ENCODE measurements at regions not wholly inside any gene's neighbourhood (a gene's known extent, or its start where the extent isn't known, plus 50 kb on each side); places are given as distances from the start of the nearest gene placed in this dataset.

DNA sequence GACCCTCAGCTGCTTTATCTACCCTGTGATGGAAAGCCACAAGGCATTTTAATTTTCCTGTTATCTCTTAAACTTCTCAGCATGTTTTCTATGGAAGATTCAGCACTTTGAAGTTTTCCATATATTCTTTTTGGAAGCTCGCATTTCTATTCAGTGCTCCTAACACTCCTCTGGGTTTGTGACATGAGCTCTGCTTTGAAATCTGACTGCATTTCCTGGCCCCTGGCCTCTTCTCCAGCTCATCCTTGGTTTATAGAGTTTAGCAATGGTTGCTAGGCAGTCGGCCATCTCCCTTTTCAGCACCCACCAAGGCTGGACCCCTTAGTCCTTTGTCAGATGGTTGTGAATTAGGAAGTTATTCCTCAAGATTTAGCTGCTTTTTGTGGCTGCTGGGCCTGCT, 150.6 kb downstream of the KCNA5 start:
- no peak for DNase-seq (ENCODE audit: extremely low read depth in 1 of 2, low read depth in 1 of 2)

GRCh38 chr12:5195244-5195643, 151.6 kb downstream of the KCNA5 start:
- DNase-seq (ENCODE audit: extremely low read depth in 1 of 2, low read depth in 1 of 2), result no peak

- DNase-seq (ENCODE audit: extremely low read depth in 1 of 2, low read depth in 1 of 2), result no peak
These were observed 152.0 kb downstream of the KCNA5 start for GRCh38 chr12:5195691-5196090.

- no peak for DNase-seq (ENCODE audit: extremely low read depth in 1 of 2, low read depth in 1 of 2)
These were observed 153.5 kb downstream of the KCNA5 start for GRCh38 chr12:5197131-5197530.

GRCh38 chr12:5197656-5198055, 154.0 kb downstream of the KCNA5 start:
- no peak for DNase-seq (ENCODE audit: extremely low read depth in 1 of 2, low read depth in 1 of 2)

- DNase-seq (ENCODE audit: extremely low read depth in 1 of 2, low read depth in 1 of 2), result peak; percentile 10
These were observed 156.8 kb downstream of the KCNA5 start for GRCh38 chr12:5200278-5201087.

- no peak for DNase-seq (ENCODE audit: extremely low read depth in 1 of 2, low read depth in 1 of 2)
These were observed 158.0 kb downstream of the KCNA5 start for GRCh38 chr12:5201554-5202218.

DNA sequence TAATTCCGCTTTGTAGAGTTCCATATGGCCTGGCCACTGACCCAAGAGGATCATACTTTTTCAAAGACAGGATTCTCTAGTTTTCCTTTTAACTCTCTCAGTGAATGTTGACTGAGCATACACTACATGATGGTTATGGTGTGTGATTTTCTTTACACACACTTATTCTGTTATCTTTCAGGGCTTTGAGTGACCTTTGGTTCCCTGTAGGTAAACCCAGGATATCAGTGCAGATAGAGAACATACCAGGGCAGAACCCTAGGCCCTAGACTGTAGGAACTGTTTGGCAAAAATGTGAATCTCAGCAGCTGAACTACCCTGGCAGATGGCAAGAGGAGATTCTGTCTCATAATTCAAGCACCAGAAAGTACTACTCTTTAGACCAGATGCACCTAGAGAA, 159.6 kb downstream of the KCNA5 start:
- DNase-seq (ENCODE audit: extremely low read depth in 1 of 2, low read depth in 1 of 2), result no peak

GRCh38 chr12:5203720-5204119, 160.0 kb downstream of the KCNA5 start:
- DNase-seq (ENCODE audit: extremely low read depth in 1 of 2, low read depth in 1 of 2), result no peak

DNA sequence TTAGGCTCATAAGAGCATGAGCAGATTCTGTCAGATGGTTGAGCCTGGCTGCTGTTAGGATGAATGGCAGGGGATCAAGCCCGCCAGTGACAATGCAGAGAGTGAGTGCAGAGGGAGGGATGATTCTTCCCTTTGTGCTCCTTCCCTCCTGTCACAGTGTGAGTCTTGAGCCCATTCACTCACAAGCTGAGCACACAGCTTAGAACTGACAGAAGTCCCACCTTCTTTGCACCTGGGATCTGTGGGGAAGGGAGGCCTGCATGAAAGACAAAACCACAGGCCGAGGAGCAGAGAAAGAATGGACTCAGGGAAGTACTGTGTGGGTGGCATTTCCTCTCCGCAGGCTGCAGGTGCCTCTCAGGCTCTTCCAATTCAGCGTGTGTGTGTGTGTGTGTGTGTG, 160.6 kb downstream of the KCNA5 start:
- DNase-seq (ENCODE audit: extremely low read depth in 1 of 2, low read depth in 1 of 2), result no peak

GRCh38 chr12:5204831-5205230, 161.2 kb downstream of the KCNA5 start:
- DNase-seq (ENCODE audit: extremely low read depth in 1 of 2, low read depth in 1 of 2), result no peak

GRCh38 chr12:5206401-5207175, 162.9 kb downstream of the KCNA5 start:
- no peak for DNase-seq (ENCODE audit: extremely low read depth in 1 of 2, low read depth in 1 of 2)

- no peak for DNase-seq (ENCODE audit: extremely low read depth in 1 of 2, low read depth in 1 of 2)
These were observed 166.7 kb downstream of the KCNA5 start for GRCh38 chr12:5210179-5210922.

GRCh38 chr12:5210923-5211290, 167.2 kb downstream of the KCNA5 start:
- no peak for DNase-seq (ENCODE audit: extremely low read depth in 1 of 2, low read depth in 1 of 2)

- DNase-seq (ENCODE audit: extremely low read depth in 1 of 2, low read depth in 1 of 2), result no peak
These were observed 169.7 kb downstream of the KCNA5 start for GRCh38 chr12:5213336-5213735.

DNA sequence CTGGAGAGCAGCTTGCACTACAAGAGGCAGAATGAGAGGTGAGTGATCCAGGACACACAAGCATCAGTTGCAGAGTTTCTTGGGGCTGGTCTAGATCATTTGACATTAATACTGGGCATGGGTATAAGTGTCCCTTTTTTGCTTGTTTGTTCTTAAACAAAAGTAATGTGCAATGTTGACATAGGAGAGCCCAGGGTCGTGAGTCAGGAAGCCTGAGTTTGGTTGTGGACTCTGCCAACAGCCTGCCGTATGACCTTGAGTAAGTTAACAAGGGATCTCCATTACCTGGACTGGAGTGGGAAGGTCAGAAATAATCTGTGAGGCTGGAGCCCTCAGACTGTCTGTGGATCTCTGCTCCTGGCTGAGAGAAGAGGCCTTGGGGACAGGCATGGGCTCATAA, 170.3 kb downstream of the KCNA5 start:
- no peak for DNase-seq (ENCODE audit: extremely low read depth in 1 of 2, low read depth in 1 of 2)

DNA sequence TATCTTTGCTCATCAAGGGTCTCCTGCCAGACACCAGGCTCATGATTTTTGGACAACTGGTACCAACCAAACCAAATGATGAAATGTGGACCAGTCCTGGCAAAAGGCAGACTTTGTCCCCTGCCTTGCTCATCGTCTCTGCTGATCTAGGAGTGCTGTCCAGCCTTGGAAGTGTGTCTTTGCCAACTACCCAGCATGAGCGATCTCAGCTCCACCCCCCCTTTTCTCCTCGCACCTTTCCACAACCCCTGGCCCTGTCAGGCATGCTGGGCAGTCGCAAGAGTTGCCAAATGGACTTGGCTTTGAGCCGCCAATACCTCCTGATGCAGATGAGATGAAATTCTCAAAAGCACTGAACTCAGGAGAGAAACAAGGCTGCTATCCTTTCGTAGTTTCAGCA, 174.3 kb downstream of the KCNA5 start:
- DNase-seq (ENCODE audit: extremely low read depth in 1 of 2, low read depth in 1 of 2), result no peak

GRCh38 chr12:5220099-5220498, 176.4 kb downstream of the KCNA5 start:
- no peak for DNase-seq (ENCODE audit: extremely low read depth in 1 of 2, low read depth in 1 of 2)

DNA sequence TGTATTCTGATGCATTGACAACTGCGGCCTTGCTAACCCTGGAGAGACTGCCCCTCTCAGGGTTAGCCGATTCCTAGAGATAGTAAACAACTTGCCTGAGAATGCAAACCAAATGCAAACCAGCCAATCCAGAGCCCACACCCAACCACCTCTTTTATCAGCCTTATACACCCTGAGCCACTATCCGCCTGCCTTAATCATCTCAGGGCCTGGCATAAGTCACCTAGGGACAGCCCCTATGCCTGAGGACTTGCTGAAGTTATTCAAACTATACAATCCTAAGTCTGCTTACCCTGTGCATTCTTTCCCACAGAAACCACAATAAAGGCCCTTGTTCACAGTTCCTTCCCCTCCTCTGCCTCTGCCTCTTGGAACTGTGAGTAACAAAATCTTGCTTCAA, 177.2 kb downstream of the KCNA5 start:
- peak in 1 of 2 donors; percentile 20 for DNase-seq (ENCODE audit: extremely low read depth in 1 of 2, low read depth in 1 of 2)

- DNase-seq (ENCODE audit: extremely low read depth in 1 of 2, low read depth in 1 of 2), result no peak
These were observed 178.4 kb downstream of the KCNA5 start for GRCh38 chr12:5222011-5222461.

DNA sequence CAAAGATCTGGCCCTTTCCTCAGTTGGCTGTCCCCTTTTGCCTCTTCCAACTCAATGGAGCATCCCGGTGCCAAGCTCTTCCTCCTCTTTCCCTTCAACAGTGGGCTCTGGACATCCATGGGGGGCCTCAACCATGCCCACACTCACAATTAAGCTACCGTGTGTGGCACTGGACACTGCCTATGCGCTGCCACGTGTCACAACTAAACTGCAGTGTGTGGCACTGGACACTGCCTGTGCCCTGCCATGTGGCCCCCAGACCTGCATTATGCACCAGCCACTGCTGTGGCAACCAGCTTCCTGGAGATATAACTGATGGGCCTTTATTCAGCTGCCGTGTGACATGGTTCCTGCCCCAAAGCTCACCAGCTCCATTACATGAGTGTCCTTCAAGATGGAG, 179.1 kb downstream of the KCNA5 start:
- no peak for DNase-seq (ENCODE audit: extremely low read depth in 1 of 2, low read depth in 1 of 2)

All from stimulated activated CD8-positive, alpha-beta memory T cell treated with anti-CD3 and anti-CD28 coated beads, Interleukin-7, amount 100 ng/mL, for 48 hours (primary cell).